CD1c-positive myeloid dendritic cell (primary cell): ENCODE measurements at regions not wholly inside any gene's neighbourhood (a gene's known extent, or its start where the extent isn't known, plus 50 kb on each side); places are given as distances from the start of the nearest gene placed in this dataset.

Experiments
- DNase-seq: peaks from one replicate; pipeline ENCODE4 v3.0.0-alpha.2; 2016; ENCODE audit errors: extremely low spot score

GRCh38 chr1:4603295-4604110 lies 50.9 kb upstream of the AJAP1 start:
- no peak for DNase-seq
